ENCODE measurements at regions not wholly inside any gene's neighbourhood (a gene's known extent, or its start where the extent isn't known, plus 50 kb on each side); places are given as distances from the start of the nearest gene placed in this dataset.

GRCh38 chr13:80475718-80476117, 134.8 kb upstream of the SPRY2 start:
- TF ChIP-seq, protein P1, sequence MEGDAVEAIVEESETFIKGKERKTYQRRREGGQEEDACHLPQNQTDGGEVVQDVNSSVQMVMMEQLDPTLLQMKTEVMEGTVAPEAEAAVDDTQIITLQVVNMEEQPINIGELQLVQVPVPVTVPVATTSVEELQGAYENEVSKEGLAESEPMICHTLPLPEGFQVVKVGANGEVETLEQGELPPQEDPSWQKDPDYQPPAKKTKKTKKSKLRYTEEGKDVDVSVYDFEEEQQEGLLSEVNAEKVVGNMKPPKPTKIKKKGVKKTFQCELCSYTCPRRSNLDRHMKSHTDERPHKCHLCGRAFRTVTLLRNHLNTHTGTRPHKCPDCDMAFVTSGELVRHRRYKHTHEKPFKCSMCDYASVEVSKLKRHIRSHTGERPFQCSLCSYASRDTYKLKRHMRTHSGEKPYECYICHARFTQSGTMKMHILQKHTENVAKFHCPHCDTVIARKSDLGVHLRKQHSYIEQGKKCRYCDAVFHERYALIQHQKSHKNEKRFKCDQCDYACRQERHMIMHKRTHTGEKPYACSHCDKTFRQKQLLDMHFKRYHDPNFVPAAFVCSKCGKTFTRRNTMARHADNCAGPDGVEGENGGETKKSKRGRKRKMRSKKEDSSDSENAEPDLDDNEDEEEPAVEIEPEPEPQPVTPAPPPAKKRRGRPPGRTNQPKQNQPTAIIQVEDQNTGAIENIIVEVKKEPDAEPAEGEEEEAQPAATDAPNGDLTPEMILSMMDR (IDR thresholded peaks at IDR 0.05), result no peak
- no peak for TF ChIP-seq POLR2A (IDR thresholded peaks at IDR 0.05)
